Chondrocyte (in vitro differentiated cells): ENCODE measurements at regions not wholly inside any gene's neighbourhood (a gene's known extent, or its start where the extent isn't known, plus 50 kb on each side); places are given as distances from the start of the nearest gene placed in this dataset.

Experiments
- DNase-seq: peaks from one replicate; pipeline ENCODE4 v3.0.0; 2021; ENCODE audit warnings: mixed read lengths, low spot score
- H3K27ac Mint-ChIP-seq: one replicate; pipeline ENCODE4 v1.8.0; 2021; ENCODE audit warnings: mild to moderate bottlenecking, moderate library complexity, mixed read lengths; ENCODE audit not compliant: unreplicated experiment
- H3K27me3 Mint-ChIP-seq: 2 replicates; pipeline ENCODE4 v1.8.0; 2021; ENCODE audit warnings: low read depth, mixed read lengths
- H3K36me3 Mint-ChIP-seq: 2 replicates; pipeline ENCODE4 v1.8.0; 2021; ENCODE audit warnings: low read depth, mixed read lengths
- H3K4me1 Mint-ChIP-seq: 2 replicates; pipeline ENCODE4 v1.8.0; 2021; ENCODE audit warnings: low read depth, mild to moderate bottlenecking, mixed read lengths
- H3K4me3 Mint-ChIP-seq: one replicate; pipeline ENCODE4 v1.8.0; 2021; ENCODE audit warnings: mild to moderate bottlenecking, moderate library complexity, mixed read lengths; ENCODE audit not compliant: unreplicated experiment
- H3K9me3 Mint-ChIP-seq: 2 replicates; pipeline ENCODE4 v1.8.0; 2021; ENCODE audit warnings: low read depth, mixed read lengths
- TF ChIP-seq, protein P1 (sequence below): fragments of 200-600 bp; sonication (generic); IDR thresholded peaks from 2 replicates; pipeline ENCODE4 v1.5.0; 2021; ENCODE audit warnings: antibody characterized with exemption, mild to moderate bottlenecking, moderate library complexity

DNA sequence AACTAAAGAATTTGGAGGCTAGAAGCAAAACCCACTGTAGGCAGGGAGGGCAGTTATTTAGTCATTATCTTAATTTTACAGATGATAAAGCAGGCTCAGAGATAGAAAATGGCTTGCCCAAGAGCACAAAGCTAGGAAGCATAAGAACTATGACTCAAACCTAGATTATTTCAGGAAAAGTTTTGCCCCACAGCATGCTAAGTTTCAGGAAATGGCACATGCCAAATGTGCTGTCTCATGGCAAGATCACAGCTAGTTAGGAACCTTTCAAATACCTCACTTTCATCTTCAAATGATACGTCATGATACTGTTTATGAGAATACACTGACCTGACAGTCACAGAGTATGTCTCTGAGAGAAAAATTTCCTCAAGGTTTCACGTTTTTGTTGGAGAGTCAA, 78.5 kb upstream of the SPANXC start:
- TF ChIP-seq, protein P1, sequence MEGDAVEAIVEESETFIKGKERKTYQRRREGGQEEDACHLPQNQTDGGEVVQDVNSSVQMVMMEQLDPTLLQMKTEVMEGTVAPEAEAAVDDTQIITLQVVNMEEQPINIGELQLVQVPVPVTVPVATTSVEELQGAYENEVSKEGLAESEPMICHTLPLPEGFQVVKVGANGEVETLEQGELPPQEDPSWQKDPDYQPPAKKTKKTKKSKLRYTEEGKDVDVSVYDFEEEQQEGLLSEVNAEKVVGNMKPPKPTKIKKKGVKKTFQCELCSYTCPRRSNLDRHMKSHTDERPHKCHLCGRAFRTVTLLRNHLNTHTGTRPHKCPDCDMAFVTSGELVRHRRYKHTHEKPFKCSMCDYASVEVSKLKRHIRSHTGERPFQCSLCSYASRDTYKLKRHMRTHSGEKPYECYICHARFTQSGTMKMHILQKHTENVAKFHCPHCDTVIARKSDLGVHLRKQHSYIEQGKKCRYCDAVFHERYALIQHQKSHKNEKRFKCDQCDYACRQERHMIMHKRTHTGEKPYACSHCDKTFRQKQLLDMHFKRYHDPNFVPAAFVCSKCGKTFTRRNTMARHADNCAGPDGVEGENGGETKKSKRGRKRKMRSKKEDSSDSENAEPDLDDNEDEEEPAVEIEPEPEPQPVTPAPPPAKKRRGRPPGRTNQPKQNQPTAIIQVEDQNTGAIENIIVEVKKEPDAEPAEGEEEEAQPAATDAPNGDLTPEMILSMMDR: no peak
- Mint-ChIP-seq H3K4me1 (no peaks in the 10 kb centered on the region), H3K27me3 (no peaks in the 10 kb centered on the region), H3K27ac (no peak overlapping the region), H3K9me3 (peaks cover 16% of the 10 kb centered on the region), H3K4me3 (no peak overlapping the region), H3K36me3 (no peaks in the 10 kb centered on the region)
- DNase-seq: no peak

DNA sequence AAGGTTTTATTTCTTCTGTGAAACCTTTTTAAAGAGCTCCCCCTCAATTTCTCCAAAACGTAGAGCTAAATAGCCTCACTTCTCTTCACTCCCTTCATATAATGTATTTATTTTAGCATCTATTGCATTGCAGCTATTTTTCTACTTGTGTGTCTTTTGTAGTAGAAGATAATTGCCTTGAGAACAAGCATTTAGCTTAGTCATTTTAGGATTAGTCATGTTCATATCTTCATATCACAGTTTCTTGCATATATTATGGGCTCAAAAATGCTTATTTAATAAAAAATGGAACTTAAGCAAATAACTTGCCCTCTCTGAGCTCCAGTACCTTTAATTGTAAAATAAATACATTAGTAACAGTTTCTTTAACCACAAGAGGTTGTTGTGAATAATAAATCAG, 72.1 kb upstream of the SPANXC start:
- Mint-ChIP-seq H3K27ac (no peak overlapping the region), H3K9me3 (peaks cover 14% of the 10 kb centered on the region), H3K4me1 (no peaks in the 10 kb centered on the region), H3K4me3 (no peak overlapping the region), H3K27me3 (no peaks in the 10 kb centered on the region), H3K36me3 (no peaks in the 10 kb centered on the region)
- TF ChIP-seq, protein P1: no peak
- DNase-seq: no peak

DNA sequence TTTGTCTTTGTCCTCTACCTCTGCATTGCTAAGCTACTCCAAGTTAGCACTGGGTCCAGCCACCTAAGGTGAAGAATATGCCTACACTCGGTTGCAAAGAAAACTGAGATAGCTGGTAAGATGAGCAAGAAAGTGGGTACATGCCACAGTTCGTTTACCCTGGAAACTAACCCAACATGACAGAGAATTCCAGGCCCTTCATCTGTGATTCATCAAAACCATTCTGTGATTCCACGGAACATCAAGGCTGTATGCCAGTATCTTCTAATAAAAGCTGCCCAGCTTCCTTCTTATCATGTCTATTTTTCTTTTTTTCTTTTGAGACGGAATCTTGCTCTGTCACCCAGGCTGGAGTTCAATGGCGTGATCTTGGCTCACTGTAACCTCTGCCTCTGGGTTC, 58.7 kb upstream of the SPANXC start:
- no peak overlapping the region for H3K27ac Mint-ChIP-seq
- peaks cover 12% of the 10 kb centered on the region for H3K9me3 Mint-ChIP-seq
- TF ChIP-seq, protein P1: no peak
- no peaks in the 10 kb centered on the region for H3K4me1 Mint-ChIP-seq
- no peaks in the 10 kb centered on the region for H3K27me3 Mint-ChIP-seq
- no peak for DNase-seq
- H3K36me3 Mint-ChIP-seq: no peaks in the 10 kb centered on the region
- no peak overlapping the region for H3K4me3 Mint-ChIP-seq
